ENCODE measurements at regions not wholly inside any gene's neighbourhood (a gene's known extent, or its start where the extent isn't known, plus 50 kb on each side); places are given as distances from the start of the nearest gene placed in this dataset.

- dilution Hi-C loops (cut with HindIII; ENCODE audit: low sequenced_read_pairs, unreplicated experiment) (no loop called here), intact Hi-C loops (cut with micrococcal nuclease) (no loop called here), in situ Hi-C loops (cut with MboI; ENCODE audit: low sequenced_read_pairs) (no loop called here)
- Histone ChIP-seq H3K27me3 (ENCODE audit: control insufficient read depth, insufficient read depth, low read length) (no peaks in the 10 kb centered on the region), H3K79me1 (ENCODE audit: low read depth in 1 of 2, low read length in 2 of 2) (no peaks in the 10 kb centered on the region), H4K20me1 (ENCODE audit: insufficient read depth, low read length) (no peaks in the 10 kb centered on the region), H2AK5ac (ENCODE audit: low read depth, low read length) (no peak overlapping the region), H4K91ac (ENCODE audit: insufficient read depth, low read depth, low read length) (no peak overlapping the region), H3K4me2 (ENCODE audit: low read depth, low read length) (no peak overlapping the region), H3K27ac (ENCODE audit: insufficient read depth, low read length) (no peak overlapping the region), H3K9me1 (ENCODE audit: insufficient read depth, low read length) (no peaks in the 10 kb centered on the region), H3K9me3 (ENCODE audit: control insufficient read depth, insufficient read depth, low read length) (peaks cover 2% of the 10 kb centered on the region; the same call in 1 of the 2 replicates), H3K4ac (ENCODE audit: low read depth, low read length) (no peak overlapping the region), H3K4me3 (ENCODE audit: insufficient read depth, low read depth, low read length) (no peak overlapping the region), H3K4me1 (ENCODE audit: control insufficient read depth, insufficient read depth, low read length) (no peaks in the 10 kb centered on the region), H3K18ac (ENCODE audit: low read depth, low read length) (no peak overlapping the region), H4K8ac (ENCODE audit: low read depth in 2 of 2, low read length in 2 of 2) (no peak overlapping the region), H2BK15ac (ENCODE audit: low read depth, low read length) (no peak overlapping the region), H4K5ac (ENCODE audit: low read depth, low read length) (no peak overlapping the region), H3K9ac (ENCODE audit: low read depth, low read length) (no peak overlapping the region), H2BK20ac (ENCODE audit: low read depth, low read length) (no peak overlapping the region), H3K14ac (replicated peaks; ENCODE audit: low read depth, low read length) (no peak overlapping the region), H3K56ac (ENCODE audit: extremely low read depth, insufficient read depth, low read length) (no peak overlapping the region), H2AK9ac (replicated peaks; ENCODE audit: low read depth, low read length, poor library complexity) (no peak overlapping the region), H3K23ac (ENCODE audit: low read depth, low read length) (no peak overlapping the region), H3K36me3 (ENCODE audit: control insufficient read depth, insufficient read depth, low read length) (no peaks in the 10 kb centered on the region), H2BK120ac (ENCODE audit: low read depth, low read length) (no peak overlapping the region), H2BK5ac (ENCODE audit: low read depth, low read length, poor library complexity, severe bottlenecking) (no peak overlapping the region), H2AFZ (replicated peaks; ENCODE audit: low read length, poor library complexity) (no peak overlapping the region)
- DNase-seq: no peak
- BruUV-seq (replicated peaks): no TSS peak
- WGBS, 2 experiments (ENCODE audit: extremely low coverage in 2 of 2, insufficient read length in 1 of 2): no CpG with 5 or more reads among the region's 4 CpGs
- ChIA-PET CTCF (no interaction called here), POLR2A (ENCODE audit: unreplicated experiment) (no interaction called here)
- no peak for ATAC-seq (ENCODE audit: low read depth)
- TF ChIP-seq RFX5 (IDR thresholded peaks at IDR 0.05; ENCODE audit: low read depth, low read length): no peak
- no peak for TF ChIP-seq RAD21 (IDR thresholded peaks at IDR 0.05; ENCODE audit: low read length)
- no peak for TF ChIP-seq RCOR1 (IDR thresholded peaks at IDR 0.05; ENCODE audit: insufficient replicate concordance, low read length)
- TF ChIP-seq CHD1 (IDR thresholded peaks at IDR 0.05; ENCODE audit: low read depth, low read length): no peak
- no peak for TF ChIP-seq MAFK (IDR thresholded peaks at IDR 0.05; ENCODE audit: low read depth, low read length)
- TF ChIP-seq, protein P1, sequence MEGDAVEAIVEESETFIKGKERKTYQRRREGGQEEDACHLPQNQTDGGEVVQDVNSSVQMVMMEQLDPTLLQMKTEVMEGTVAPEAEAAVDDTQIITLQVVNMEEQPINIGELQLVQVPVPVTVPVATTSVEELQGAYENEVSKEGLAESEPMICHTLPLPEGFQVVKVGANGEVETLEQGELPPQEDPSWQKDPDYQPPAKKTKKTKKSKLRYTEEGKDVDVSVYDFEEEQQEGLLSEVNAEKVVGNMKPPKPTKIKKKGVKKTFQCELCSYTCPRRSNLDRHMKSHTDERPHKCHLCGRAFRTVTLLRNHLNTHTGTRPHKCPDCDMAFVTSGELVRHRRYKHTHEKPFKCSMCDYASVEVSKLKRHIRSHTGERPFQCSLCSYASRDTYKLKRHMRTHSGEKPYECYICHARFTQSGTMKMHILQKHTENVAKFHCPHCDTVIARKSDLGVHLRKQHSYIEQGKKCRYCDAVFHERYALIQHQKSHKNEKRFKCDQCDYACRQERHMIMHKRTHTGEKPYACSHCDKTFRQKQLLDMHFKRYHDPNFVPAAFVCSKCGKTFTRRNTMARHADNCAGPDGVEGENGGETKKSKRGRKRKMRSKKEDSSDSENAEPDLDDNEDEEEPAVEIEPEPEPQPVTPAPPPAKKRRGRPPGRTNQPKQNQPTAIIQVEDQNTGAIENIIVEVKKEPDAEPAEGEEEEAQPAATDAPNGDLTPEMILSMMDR (conservative IDR thresholded peaks at IDR 0.05; ENCODE audit: low read depth, low read length): no peak
- TF ChIP-seq, protein P2, sequence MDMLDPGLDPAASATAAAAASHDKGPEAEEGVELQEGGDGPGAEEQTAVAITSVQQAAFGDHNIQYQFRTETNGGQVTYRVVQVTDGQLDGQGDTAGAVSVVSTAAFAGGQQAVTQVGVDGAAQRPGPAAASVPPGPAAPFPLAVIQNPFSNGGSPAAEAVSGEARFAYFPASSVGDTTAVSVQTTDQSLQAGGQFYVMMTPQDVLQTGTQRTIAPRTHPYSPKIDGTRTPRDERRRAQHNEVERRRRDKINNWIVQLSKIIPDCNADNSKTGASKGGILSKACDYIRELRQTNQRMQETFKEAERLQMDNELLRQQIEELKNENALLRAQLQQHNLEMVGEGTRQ (IDR thresholded peaks at IDR 0.05; ENCODE audit: low read depth, low read length): no peak
- TF ChIP-seq SMC3 (IDR thresholded peaks at IDR 0.05; ENCODE audit: low read depth, low read length): no peak
- TF ChIP-seq, protein P3, sequence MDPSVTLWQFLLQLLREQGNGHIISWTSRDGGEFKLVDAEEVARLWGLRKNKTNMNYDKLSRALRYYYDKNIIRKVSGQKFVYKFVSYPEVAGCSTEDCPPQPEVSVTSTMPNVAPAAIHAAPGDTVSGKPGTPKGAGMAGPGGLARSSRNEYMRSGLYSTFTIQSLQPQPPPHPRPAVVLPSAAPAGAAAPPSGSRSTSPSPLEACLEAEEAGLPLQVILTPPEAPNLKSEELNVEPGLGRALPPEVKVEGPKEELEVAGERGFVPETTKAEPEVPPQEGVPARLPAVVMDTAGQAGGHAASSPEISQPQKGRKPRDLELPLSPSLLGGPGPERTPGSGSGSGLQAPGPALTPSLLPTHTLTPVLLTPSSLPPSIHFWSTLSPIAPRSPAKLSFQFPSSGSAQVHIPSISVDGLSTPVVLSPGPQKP (IDR thresholded peaks at IDR 0.05; ENCODE audit: borderline replicate concordance, low read depth, low read length): no peak
- no peak for TF ChIP-seq FOS (IDR thresholded peaks at IDR 0.05; ENCODE audit: low read depth, low read length)
- no peak for TF ChIP-seq CEBPB (IDR thresholded peaks at IDR 0.05; ENCODE audit: low read depth, low read length)
- no peak for TF ChIP-seq MAZ (IDR thresholded peaks at IDR 0.05; ENCODE audit: borderline replicate concordance, low read depth, low read length)
- TF ChIP-seq NFE2L2 (IDR thresholded peaks at IDR 0.05; ENCODE audit: low read depth, low read length): no peak
- TF ChIP-seq BHLHE40 (IDR thresholded peaks at IDR 0.05; ENCODE audit: low read depth, low read length): no peak
- no peak for TF ChIP-seq MXI1 (IDR thresholded peaks at IDR 0.05; ENCODE audit: borderline replicate concordance, low read depth, low read length)
These were observed 1525.0 kb upstream of the MIR17HG start for GRCh38 chr13:89822467-89822866.

All from IMR-90 (cell line).